Right atrium auricular region (tissue), 2 donors: ENCODE measurements at regions not wholly inside any gene's neighbourhood (a gene's known extent, or its start where the extent isn't known, plus 50 kb on each side); places are given as distances from the start of the nearest gene placed in this dataset.

ENCODE experiments used
- DNase-seq: peaks from one replicate; pipeline ENCODE4 v3.0.0-alpha.2; 2019; ENCODE audit warnings: low spot score
- H3K27ac ChIP-seq, 2 donors: fragments of 200-600 bp; sonication (generic); 1 replicate in 1 of 2; 2 replicates in 1 of 2; pipeline ENCODE4 v1.5.1; 2016 to 2019
- H3K27me3 ChIP-seq, 2 donors: fragments of 200-600 bp; sonication (generic); one replicate each; pipeline versions ENCODE4 v1.5.1 to v1.6.0; 2017 to 2019
- H3K36me3 ChIP-seq: fragments of 200-600 bp; sonication (generic); one replicate; pipeline ENCODE4 v1.5.1; 2016
- H3K4me1 ChIP-seq, 2 donors: fragments of 200-600 bp; sonication (generic); one replicate each; pipeline versions ENCODE4 v1.5.1 to v1.6.0; 2017 to 2019
- H3K4me3 ChIP-seq, 2 donors: fragments of 200-600 bp; sonication (generic); 1 replicate in 1 of 2; 2 replicates in 1 of 2; pipeline ENCODE4 v1.5.1; 2017 to 2019; ENCODE audit warnings: mild to moderate bottlenecking in 1 of 2, moderate library complexity in 1 of 2
- H3K9me3 ChIP-seq, 2 donors: fragments of 200-600 bp; sonication (generic); one replicate each; pipeline ENCODE4 v1.5.1; 2019
- TF ChIP-seq, protein P1 (sequence below), 2 donors: fragments of 200-600 bp; sonication (generic); IDR thresholded peaks; one replicate each; pipeline ENCODE4 v1.5.1; 2019; ENCODE audit warnings: antibody characterized with exemption in 2 of 2

DNA sequence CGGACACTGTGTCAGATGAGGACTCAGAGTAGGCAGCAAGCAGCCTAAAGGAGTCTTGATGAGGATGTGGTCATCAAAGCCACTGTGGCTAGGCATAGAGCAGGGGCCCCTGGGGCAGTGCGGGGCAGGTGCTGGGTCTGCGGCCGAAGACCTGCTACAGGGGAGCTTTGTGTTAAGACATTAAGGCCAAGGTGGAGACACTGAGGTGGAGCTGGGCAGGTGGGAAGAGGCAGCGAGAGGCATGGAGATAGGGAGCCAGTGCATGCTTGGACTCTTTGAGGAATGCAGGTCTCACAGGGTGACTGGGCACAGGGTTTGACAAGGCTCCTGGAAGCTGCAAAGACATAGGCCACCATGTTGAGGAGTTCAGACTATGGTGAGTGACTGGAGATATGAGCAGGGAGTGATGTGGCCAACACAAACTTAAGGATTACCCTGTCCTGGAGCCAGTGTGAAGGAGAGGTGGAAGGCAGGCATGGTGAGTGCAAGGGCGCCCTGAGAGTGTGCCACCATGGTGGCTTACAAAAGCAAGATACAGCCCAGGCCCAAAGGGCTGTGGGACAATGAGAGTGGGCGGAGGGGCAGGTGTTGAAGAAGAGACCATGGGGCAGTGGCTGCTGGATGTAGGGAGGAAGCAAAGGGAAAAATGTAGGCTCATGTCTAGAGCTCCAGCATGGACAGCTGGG lies 450.9 kb upstream of the HS6ST1 start:
- TF ChIP-seq, protein P1, sequence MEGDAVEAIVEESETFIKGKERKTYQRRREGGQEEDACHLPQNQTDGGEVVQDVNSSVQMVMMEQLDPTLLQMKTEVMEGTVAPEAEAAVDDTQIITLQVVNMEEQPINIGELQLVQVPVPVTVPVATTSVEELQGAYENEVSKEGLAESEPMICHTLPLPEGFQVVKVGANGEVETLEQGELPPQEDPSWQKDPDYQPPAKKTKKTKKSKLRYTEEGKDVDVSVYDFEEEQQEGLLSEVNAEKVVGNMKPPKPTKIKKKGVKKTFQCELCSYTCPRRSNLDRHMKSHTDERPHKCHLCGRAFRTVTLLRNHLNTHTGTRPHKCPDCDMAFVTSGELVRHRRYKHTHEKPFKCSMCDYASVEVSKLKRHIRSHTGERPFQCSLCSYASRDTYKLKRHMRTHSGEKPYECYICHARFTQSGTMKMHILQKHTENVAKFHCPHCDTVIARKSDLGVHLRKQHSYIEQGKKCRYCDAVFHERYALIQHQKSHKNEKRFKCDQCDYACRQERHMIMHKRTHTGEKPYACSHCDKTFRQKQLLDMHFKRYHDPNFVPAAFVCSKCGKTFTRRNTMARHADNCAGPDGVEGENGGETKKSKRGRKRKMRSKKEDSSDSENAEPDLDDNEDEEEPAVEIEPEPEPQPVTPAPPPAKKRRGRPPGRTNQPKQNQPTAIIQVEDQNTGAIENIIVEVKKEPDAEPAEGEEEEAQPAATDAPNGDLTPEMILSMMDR (IDR thresholded peaks at IDR 0.05), result no peak
- Histone ChIP-seq H3K4me3 (no peak overlapping the region), H3K4me1 (peaks cover 0 to 20% of the 10 kb centered on the region in 2 donors), H3K9me3 (no peaks in the 10 kb centered on the region), H3K27ac (no peak overlapping the region), H3K36me3 (no peaks in the 10 kb centered on the region), H3K27me3 (no peaks in the 10 kb centered on the region)
- DNase-seq, result peak; percentile 28

GRCh38 chr2:128770143-128771085 lies 451.7 kb upstream of the HS6ST1 start:
- Histone ChIP-seq H3K27me3 (no peaks in the 10 kb centered on the region), H3K27ac (no peak overlapping the region), H3K36me3 (no peaks in the 10 kb centered on the region), H3K4me1 (peaks cover 0 to 28% of the 10 kb centered on the region in 2 donors), H3K9me3 (no peaks in the 10 kb centered on the region), H3K4me3 (no peak overlapping the region)
- peak; percentile 32 for DNase-seq
- TF ChIP-seq, protein P1 (IDR thresholded peaks at IDR 0.05), result no peak

- Histone ChIP-seq H3K9me3 (no peaks in the 10 kb centered on the region), H3K4me1 (peaks cover 0 to 29% of the 10 kb centered on the region in 2 donors), H3K4me3 (no peak overlapping the region), H3K27ac (no peak overlapping the region), H3K36me3 (no peaks in the 10 kb centered on the region), H3K27me3 (no peaks in the 10 kb centered on the region)
- TF ChIP-seq, protein P1 (IDR thresholded peaks at IDR 0.05), result no peak
- peak; percentile 47 for DNase-seq
Observed at GRCh38 chr2:128771401-128771800, 452.7 kb upstream of the HS6ST1 start.

GRCh38 chr2:128772671-128773070 lies 454.0 kb upstream of the HS6ST1 start:
- Histone ChIP-seq H3K9me3 (no peaks in the 10 kb centered on the region), H3K27ac (no peak overlapping the region), H3K4me3 (no peak overlapping the region), H3K36me3 (no peaks in the 10 kb centered on the region), H3K27me3 (no peaks in the 10 kb centered on the region), H3K4me1 (peaks cover 0 to 29% of the 10 kb centered on the region in 2 donors)
- peak; percentile 36 for DNase-seq
- TF ChIP-seq, protein P1 (IDR thresholded peaks at IDR 0.05), result no peak

DNA sequence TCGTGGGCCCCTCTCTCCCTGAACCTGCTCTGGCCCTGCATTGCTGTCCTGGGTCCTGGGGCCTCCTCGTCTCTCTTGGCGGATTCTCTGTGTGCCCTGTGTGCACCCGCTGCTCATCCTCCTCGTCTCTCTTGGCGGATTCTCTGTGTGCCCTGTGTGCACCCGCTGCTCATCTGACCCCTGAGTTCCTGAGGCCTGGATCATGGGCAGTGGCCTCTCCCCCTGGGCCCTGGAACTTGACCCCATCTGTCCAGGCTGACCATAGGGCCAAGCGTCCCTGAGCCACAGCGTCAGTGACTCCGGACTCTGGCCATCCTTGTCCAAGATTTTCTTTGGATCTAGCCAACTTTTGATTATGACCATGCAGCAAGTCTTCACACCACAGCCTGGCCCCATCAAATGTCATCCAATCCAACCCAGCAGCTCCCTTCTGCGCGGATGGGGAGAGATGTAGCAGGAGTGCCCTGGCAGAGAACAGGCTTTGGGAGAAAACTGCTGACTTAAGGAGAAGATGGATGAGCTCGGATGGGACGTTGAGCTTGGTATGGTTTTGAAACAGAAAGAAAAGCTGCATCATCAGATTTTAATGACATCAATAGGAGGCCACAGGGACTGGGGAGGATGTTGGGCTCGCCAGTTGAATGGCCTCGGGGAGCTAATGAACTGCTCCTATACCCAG lies 455.1 kb upstream of the HS6ST1 start:
- Histone ChIP-seq H3K27me3 (no peaks in the 10 kb centered on the region), H3K27ac (no peak overlapping the region), H3K4me3 (no peak overlapping the region), H3K4me1 (peaks cover 0 to 23% of the 10 kb centered on the region in 2 donors), H3K36me3 (no peaks in the 10 kb centered on the region), H3K9me3 (no peaks in the 10 kb centered on the region)
- TF ChIP-seq, protein P1 (IDR thresholded peaks at IDR 0.05), result no peak
- peak; percentile 36 for DNase-seq
